DND-41 (cell line): ENCODE measurements at regions not wholly inside any gene's neighbourhood (a gene's known extent, or its start where the extent isn't known, plus 50 kb on each side); places are given as distances from the start of the nearest gene placed in this dataset.

Experiments used
- ATAC-seq: fragments of 200-7000 bp; cut with Tn5 transposase; 3 replicates; pipeline ENCODE4 v1.9.1; 2021; ENCODE audit warnings: low read depth; ENCODE audit not compliant: insufficient read depth
- DNase-seq: peaks from one replicate; pipeline ENCODE4 v3.0.0-alpha.2; 2020
- H2AFZ ChIP-seq: 2 replicates; pipeline ENCODE4 v1.6.0; 2012; ENCODE audit warnings: low read depth, low read length
- H3K27ac ChIP-seq: 2 replicates; pipeline ENCODE4 v1.5.1; 2012; ENCODE audit warnings: low read length, inconsistent platforms
- H3K27me3 ChIP-seq: fragments of 200-600 bp; sonication (generic); 2 replicates; pipeline ENCODE4 v1.6.0; 2012; ENCODE audit warnings: low read length, mild to moderate bottlenecking, inconsistent platforms; ENCODE audit not compliant: insufficient read depth, poor library complexity
- H3K36me3 ChIP-seq: 2 replicates; pipeline ENCODE4 v1.5.1; 2012; ENCODE audit warnings: low read length, inconsistent platforms; ENCODE audit not compliant: insufficient read depth
- H3K4me1 ChIP-seq: 2 replicates; pipeline ENCODE4 v1.5.1; 2012; ENCODE audit warnings: mild to moderate bottlenecking, low read length; ENCODE audit not compliant: insufficient read depth
- H3K4me2 ChIP-seq: 2 replicates; pipeline ENCODE4 v1.6.0; 2012; ENCODE audit warnings: mild to moderate bottlenecking, moderate library complexity, low read length, inconsistent platforms; ENCODE audit not compliant: insufficient read depth
- H3K4me3 ChIP-seq, 2 experiments: fragments of 200-600 bp in 1 of 2; shearing (Covaris generic) in 1 of 2; 2 replicates each; pipeline ENCODE4 v1.5.1; 2012 to 2016; ENCODE audit warnings: inconsistent platforms in 2 of 2, low read length in 2 of 2, mild to moderate bottlenecking in 2 of 2, low read depth in 1 of 2, moderate library complexity in 1 of 2
- H3K79me2 ChIP-seq: 2 replicates; pipeline ENCODE4 v1.6.0; 2012; ENCODE audit warnings: low read length, inconsistent platforms; ENCODE audit not compliant: insufficient read depth
- H3K9ac ChIP-seq: 2 replicates; pipeline ENCODE4 v1.6.0; 2012; ENCODE audit warnings: low read depth, mild to moderate bottlenecking, inconsistent platforms, low read length, moderate library complexity
- H3K9me3 ChIP-seq: 2 replicates; pipeline ENCODE4 v1.5.1; 2012; ENCODE audit warnings: low read length, moderate library complexity, mild to moderate bottlenecking, inconsistent platforms; ENCODE audit not compliant: insufficient read depth, severe bottlenecking
- H4K20me1 ChIP-seq: 2 replicates; pipeline ENCODE4 v1.6.0; 2012; ENCODE audit warnings: low read length; ENCODE audit not compliant: insufficient read depth
- EZH2 ChIP-seq: IDR thresholded peaks from 3 replicates; pipeline ENCODE4 v1.6.1; 2012; ENCODE audit warnings: borderline replicate concordance, low read depth, mild to moderate bottlenecking, moderate library complexity, low read length, inconsistent platforms; ENCODE audit not compliant: severe bottlenecking
- TF ChIP-seq, protein P1 (sequence below): IDR thresholded peaks from 2 replicates; pipeline ENCODE4 v1.5.1; 2012; ENCODE audit warnings: borderline replicate concordance, low read length, moderate library complexity, mild to moderate bottlenecking; ENCODE audit not compliant: poor library complexity, severe bottlenecking; ENCODE audit errors: extremely low read depth

- no peaks in the 10 kb centered on the region for H3K4me1 ChIP-seq
- H3K27me3 ChIP-seq = no peaks in the 10 kb centered on the region
- no peaks in the 10 kb centered on the region for H3K36me3 ChIP-seq
- no peak overlapping the region for H3K9ac ChIP-seq
- no peak overlapping the region for H3K27ac ChIP-seq
- no peaks in the 10 kb centered on the region for H3K9me3 ChIP-seq
- H3K79me2 ChIP-seq = no peaks in the 10 kb centered on the region
- no peak overlapping the region for H3K4me2 ChIP-seq
- H4K20me1 ChIP-seq = no peaks in the 10 kb centered on the region
- H3K4me3 ChIP-seq = no peak overlapping the region
- DNase-seq = no peak
- no peak for ATAC-seq
- no peak for TF ChIP-seq EZH2
- TF ChIP-seq, protein P1, sequence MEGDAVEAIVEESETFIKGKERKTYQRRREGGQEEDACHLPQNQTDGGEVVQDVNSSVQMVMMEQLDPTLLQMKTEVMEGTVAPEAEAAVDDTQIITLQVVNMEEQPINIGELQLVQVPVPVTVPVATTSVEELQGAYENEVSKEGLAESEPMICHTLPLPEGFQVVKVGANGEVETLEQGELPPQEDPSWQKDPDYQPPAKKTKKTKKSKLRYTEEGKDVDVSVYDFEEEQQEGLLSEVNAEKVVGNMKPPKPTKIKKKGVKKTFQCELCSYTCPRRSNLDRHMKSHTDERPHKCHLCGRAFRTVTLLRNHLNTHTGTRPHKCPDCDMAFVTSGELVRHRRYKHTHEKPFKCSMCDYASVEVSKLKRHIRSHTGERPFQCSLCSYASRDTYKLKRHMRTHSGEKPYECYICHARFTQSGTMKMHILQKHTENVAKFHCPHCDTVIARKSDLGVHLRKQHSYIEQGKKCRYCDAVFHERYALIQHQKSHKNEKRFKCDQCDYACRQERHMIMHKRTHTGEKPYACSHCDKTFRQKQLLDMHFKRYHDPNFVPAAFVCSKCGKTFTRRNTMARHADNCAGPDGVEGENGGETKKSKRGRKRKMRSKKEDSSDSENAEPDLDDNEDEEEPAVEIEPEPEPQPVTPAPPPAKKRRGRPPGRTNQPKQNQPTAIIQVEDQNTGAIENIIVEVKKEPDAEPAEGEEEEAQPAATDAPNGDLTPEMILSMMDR = no peak
- no peak overlapping the region for H2AFZ ChIP-seq
These were observed 145.0 kb downstream of the PTPN20 start for GRCh38 chr10:47056247-47056510.

DNA sequence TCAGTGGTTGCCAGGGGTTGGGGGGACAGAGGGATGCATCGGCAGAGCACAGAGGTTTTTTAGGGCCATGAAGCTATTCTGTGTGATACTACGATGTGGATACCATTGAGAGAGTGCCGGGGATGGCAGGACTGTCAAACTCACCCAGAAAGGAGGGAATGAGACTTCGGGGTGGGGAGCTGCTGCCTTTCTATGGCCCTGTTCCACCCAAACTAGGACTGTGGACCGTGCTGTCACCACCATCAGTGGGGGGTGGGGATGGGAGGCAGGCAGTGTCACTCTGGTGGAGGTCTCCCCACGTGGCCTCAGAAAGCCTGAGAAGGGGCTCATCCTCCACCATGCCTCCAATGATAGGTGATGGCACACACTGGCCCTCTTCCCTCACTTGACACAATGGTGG, 146.2 kb downstream of the PTPN20 start:
- Histone ChIP-seq H3K27me3 (no peaks in the 10 kb centered on the region), H3K79me2 (no peaks in the 10 kb centered on the region), H4K20me1 (no peaks in the 10 kb centered on the region), H2AFZ (no peak overlapping the region), H3K4me2 (no peak overlapping the region), H3K9me3 (no peaks in the 10 kb centered on the region), H3K4me1 (no peaks in the 10 kb centered on the region), H3K4me3 (no peak overlapping the region), H3K27ac (no peak overlapping the region), H3K9ac (no peak overlapping the region), H3K36me3 (no peaks in the 10 kb centered on the region)
- ATAC-seq = no peak
- no peak for TF ChIP-seq EZH2
- TF ChIP-seq, protein P1 = no peak
- DNase-seq = no peak

DNA sequence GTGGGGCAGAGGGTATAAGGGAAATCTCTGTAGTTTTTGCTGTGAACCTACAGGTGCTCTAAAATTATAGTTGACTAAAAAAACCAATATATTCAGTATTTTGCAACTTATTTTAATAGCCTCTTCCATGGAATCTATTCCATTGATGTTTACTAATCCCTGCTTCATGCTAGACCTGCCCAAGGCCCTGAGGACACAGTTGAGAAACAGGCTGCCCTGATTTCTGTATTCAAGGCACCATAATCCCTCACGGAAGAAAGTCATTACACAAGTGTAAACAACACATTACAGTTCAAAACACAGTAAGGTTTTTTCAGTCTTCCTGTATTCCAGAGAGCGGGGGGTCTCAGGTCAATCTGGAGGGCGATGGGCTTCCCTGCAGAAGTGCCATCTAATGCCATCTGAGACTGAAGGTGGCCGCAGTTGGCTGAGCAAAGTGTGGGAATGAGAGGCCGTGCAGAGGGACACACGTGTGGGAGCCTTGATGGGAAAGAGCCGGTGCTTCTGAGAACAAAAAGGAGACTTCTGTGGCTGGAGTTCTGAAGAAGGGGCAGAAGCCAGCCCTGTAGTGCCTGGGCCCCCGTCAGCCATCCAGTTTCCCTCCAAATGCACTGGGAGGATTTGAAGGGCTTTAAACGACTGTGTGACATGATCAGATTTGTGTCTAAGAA, 146.9 kb downstream of the PTPN20 start:
- Histone ChIP-seq H3K79me2 (no peaks in the 10 kb centered on the region), H3K36me3 (no peaks in the 10 kb centered on the region), H2AFZ (no peak overlapping the region), H3K9me3 (no peaks in the 10 kb centered on the region), H3K4me3 (no peak overlapping the region), H3K4me1 (no peaks in the 10 kb centered on the region), H3K4me2 (no peak overlapping the region), H4K20me1 (no peaks in the 10 kb centered on the region), H3K27ac (no peak overlapping the region), H3K27me3 (no peaks in the 10 kb centered on the region), H3K9ac (no peak overlapping the region)
- TF ChIP-seq, protein P1 = no peak
- TF ChIP-seq EZH2 = no peak
- ATAC-seq = no peak
- DNase-seq = no peak

DNA sequence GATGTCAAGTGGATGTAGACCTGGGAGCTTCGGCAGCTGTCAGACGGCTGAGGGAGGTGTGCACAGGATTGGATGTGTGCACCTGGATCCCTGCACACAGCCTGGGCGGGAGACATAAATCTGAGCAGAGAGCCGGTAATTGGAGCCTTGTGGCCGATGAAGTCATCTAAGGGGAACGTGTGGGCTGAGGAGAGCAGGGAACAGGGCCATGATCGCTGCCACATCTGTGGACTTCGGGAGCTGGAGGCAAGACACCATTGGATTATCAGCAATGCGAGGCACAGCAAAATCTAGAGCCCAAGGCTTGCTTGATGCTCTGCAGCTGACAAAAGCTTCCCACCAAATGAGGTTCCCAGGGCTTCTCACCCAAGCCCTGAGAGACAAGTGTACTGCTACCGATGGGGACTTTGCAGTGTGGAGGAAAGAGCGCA, 147.7 kb downstream of the PTPN20 start:
- no peaks in the 10 kb centered on the region for H3K36me3 ChIP-seq
- DNase-seq (no peak), ATAC-seq (no peak)
- no peaks in the 10 kb centered on the region for H3K4me1 ChIP-seq
- no peak overlapping the region for H3K4me3 ChIP-seq
- H3K9ac ChIP-seq = no peak overlapping the region
- no peak for TF ChIP-seq EZH2
- TF ChIP-seq, protein P1 = no peak
- H4K20me1 ChIP-seq = no peaks in the 10 kb centered on the region
- H3K79me2 ChIP-seq = no peaks in the 10 kb centered on the region
- no peak overlapping the region for H3K4me2 ChIP-seq
- no peak overlapping the region for H2AFZ ChIP-seq
- no peak overlapping the region for H3K27ac ChIP-seq
- H3K27me3 ChIP-seq = no peaks in the 10 kb centered on the region
- no peaks in the 10 kb centered on the region for H3K9me3 ChIP-seq
